ENCODE measurements at regions not wholly inside any gene's neighbourhood (a gene's known extent, or its start where the extent isn't known, plus 50 kb on each side); places are given as distances from the start of the nearest gene placed in this dataset.

DNA sequence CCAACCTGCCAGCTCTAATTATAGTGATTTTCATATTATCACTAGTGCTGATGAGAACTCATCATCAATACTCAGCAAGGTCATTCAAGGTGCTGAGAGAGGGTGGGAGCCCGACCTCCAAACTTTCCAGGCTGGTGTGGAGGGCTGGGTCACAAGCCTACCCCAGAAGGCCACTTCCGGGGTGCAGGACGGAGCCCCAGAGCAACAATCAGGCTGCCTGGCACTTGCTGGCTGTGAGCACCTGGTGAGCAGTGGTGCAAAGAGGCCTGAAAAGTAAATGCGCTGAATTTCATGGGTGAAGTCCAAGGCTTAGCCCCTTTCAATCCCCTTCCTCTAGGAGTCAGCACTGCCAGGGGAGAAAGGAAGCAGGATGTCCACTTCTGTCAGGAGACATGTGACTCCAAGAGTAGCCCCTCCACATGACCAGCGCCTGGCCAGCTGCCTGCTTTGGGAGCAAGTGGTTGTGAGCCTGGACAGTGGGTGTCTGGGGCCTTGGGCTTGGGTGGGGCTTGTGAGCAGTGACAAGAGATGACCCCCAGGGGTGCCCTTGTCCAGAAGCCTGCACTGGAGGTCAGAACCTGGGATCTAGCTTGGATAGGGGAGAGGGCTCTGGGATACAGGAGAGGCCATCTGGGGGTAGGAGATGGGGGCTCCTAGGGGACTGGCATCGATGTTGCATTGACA is 165.0 kb upstream of the TLE3 start:
- ChIA-PET POLR2A (no interaction called here), CTCF (no interaction called here), RAD21 (ENCODE audit: low non-redundant PET in 1 of 2, low total read pairs in 2 of 2, uncharacterized antibody in 2 of 2, unreplicated experiment in 2 of 2) (no interaction called here)
- no peak overlapping the region for H3K4me2 ChIP-seq (ENCODE audit: low read length)
- H3K9me2 ChIP-seq (ENCODE audit: insufficient read depth), result no peaks in the 10 kb centered on the region
- no peak overlapping the region for H3K4me3 ChIP-seq (replicated peaks in 1 of 2; ENCODE audit: low read depth in 1 of 2, low read length in 2 of 2)
- no TSS peak for BruUV-seq (replicated peaks)
- no peaks in the 10 kb centered on the region; the same call in 1 of the 2 replicates for H3K27me3 ChIP-seq (ENCODE audit: insufficient read depth, low read length)
- no peaks in the 10 kb centered on the region for H4K20me1 ChIP-seq (ENCODE audit: insufficient read depth)
- DNase-seq (ENCODE audit: low read depth, low spot score) (no peak), ATAC-seq (no peak)
- H3K36me3 ChIP-seq (ENCODE audit: control insufficient read depth in 1 of 2, insufficient read depth in 2 of 2, low read length in 2 of 2), result no peaks in the 10 kb centered on the region
- no peaks in the 10 kb centered on the region for H3K9me3 ChIP-seq (ENCODE audit: control insufficient read depth in 1 of 2, insufficient read depth in 1 of 2, low read depth in 1 of 2, low read length in 2 of 2)
- no peak for TF ChIP-seq JUND (IDR thresholded peaks at IDR 0.05)
- TF ChIP-seq EZH2 (IDR thresholded peaks at IDR 0.05), result no peak
- TF ChIP-seq RAD21 (IDR thresholded peaks at IDR 0.05; ENCODE audit: low read depth), result no peak
- TF ChIP-seq EZH2phosphoT487 (IDR thresholded peaks at IDR 0.05; ENCODE audit: borderline replicate concordance), result no peak
- no peak for TF ChIP-seq CBX3 (IDR thresholded peaks at IDR 0.05; ENCODE audit: low read depth)
- TF ChIP-seq, protein P1, sequence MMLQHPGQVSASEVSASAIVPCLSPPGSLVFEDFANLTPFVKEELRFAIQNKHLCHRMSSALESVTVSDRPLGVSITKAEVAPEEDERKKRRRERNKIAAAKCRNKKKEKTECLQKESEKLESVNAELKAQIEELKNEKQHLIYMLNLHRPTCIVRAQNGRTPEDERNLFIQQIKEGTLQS (IDR thresholded peaks at IDR 0.05), result no peak
- no peak for TF ChIP-seq FOSL1 (IDR thresholded peaks at IDR 0.05; ENCODE audit: low read depth)
- no peak for TF ChIP-seq ZFX (IDR thresholded peaks at IDR 0.05)
- no peak for TF ChIP-seq YY1 (IDR thresholded peaks at IDR 0.05; ENCODE audit: extremely low read depth, insufficient replicate concordance, low read depth, low read length)
- no peak for TF ChIP-seq EGR1 (IDR thresholded peaks at IDR 0.05; ENCODE audit: low read depth)
- TF ChIP-seq, protein P2, sequence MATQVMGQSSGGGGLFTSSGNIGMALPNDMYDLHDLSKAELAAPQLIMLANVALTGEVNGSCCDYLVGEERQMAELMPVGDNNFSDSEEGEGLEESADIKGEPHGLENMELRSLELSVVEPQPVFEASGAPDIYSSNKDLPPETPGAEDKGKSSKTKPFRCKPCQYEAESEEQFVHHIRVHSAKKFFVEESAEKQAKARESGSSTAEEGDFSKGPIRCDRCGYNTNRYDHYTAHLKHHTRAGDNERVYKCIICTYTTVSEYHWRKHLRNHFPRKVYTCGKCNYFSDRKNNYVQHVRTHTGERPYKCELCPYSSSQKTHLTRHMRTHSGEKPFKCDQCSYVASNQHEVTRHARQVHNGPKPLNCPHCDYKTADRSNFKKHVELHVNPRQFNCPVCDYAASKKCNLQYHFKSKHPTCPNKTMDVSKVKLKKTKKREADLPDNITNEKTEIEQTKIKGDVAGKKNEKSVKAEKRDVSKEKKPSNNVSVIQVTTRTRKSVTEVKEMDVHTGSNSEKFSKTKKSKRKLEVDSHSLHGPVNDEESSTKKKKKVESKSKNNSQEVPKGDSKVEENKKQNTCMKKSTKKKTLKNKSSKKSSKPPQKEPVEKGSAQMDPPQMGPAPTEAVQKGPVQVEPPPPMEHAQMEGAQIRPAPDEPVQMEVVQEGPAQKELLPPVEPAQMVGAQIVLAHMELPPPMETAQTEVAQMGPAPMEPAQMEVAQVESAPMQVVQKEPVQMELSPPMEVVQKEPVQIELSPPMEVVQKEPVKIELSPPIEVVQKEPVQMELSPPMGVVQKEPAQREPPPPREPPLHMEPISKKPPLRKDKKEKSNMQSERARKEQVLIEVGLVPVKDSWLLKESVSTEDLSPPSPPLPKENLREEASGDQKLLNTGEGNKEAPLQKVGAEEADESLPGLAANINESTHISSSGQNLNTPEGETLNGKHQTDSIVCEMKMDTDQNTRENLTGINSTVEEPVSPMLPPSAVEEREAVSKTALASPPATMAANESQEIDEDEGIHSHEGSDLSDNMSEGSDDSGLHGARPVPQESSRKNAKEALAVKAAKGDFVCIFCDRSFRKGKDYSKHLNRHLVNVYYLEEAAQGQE (IDR thresholded peaks at IDR 0.05; ENCODE audit: low read depth), result no peak
- TF ChIP-seq, protein P3, sequence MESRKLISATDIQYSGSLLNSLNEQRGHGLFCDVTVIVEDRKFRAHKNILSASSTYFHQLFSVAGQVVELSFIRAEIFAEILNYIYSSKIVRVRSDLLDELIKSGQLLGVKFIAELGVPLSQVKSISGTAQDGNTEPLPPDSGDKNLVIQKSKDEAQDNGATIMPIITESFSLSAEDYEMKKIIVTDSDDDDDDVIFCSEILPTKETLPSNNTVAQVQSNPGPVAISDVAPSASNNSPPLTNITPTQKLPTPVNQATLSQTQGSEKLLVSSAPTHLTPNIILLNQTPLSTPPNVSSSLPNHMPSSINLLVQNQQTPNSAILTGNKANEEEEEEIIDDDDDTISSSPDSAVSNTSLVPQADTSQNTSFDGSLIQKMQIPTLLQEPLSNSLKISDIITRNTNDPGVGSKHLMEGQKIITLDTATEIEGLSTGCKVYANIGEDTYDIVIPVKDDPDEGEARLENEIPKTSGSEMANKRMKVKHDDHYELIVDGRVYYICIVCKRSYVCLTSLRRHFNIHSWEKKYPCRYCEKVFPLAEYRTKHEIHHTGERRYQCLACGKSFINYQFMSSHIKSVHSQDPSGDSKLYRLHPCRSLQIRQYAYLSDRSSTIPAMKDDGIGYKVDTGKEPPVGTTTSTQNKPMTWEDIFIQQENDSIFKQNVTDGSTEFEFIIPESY (IDR thresholded peaks at IDR 0.05; ENCODE audit: extremely low read depth, insufficient replicate concordance, low read length), result no peak
- TF ChIP-seq ZNF274 (IDR thresholded peaks at IDR 0.05; ENCODE audit: low read depth, low read length), result no peak
- TF ChIP-seq, protein P4, sequence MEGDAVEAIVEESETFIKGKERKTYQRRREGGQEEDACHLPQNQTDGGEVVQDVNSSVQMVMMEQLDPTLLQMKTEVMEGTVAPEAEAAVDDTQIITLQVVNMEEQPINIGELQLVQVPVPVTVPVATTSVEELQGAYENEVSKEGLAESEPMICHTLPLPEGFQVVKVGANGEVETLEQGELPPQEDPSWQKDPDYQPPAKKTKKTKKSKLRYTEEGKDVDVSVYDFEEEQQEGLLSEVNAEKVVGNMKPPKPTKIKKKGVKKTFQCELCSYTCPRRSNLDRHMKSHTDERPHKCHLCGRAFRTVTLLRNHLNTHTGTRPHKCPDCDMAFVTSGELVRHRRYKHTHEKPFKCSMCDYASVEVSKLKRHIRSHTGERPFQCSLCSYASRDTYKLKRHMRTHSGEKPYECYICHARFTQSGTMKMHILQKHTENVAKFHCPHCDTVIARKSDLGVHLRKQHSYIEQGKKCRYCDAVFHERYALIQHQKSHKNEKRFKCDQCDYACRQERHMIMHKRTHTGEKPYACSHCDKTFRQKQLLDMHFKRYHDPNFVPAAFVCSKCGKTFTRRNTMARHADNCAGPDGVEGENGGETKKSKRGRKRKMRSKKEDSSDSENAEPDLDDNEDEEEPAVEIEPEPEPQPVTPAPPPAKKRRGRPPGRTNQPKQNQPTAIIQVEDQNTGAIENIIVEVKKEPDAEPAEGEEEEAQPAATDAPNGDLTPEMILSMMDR (IDR thresholded peaks at IDR 0.05 in 2 of 3, conservative IDR thresholded peaks at IDR 0.05 in 1 of 3; ENCODE audit: borderline replicate concordance in 1 of 3, insufficient read depth in 1 of 3, low read depth in 2 of 3, low read length in 2 of 3), result no peak
- no peak for TF ChIP-seq POLR2A (IDR thresholded peaks at IDR 0.05; ENCODE audit: borderline replicate concordance, extremely low read depth, insufficient read depth, insufficient read length)
- no peak for TF ChIP-seq SRF (IDR thresholded peaks at IDR 0.05; ENCODE audit: low read depth)
- TF ChIP-seq SP1 (IDR thresholded peaks at IDR 0.05; ENCODE audit: low read depth), result no peak
- TF ChIP-seq ELF1 (IDR thresholded peaks at IDR 0.05; ENCODE audit: borderline replicate concordance, low read depth), result no peak
- H3K9ac ChIP-seq (ENCODE audit: low read length), result no peak overlapping the region
- H3K4me1 ChIP-seq (ENCODE audit: control insufficient read depth in 1 of 2, insufficient read depth in 2 of 2, low read length in 2 of 2), result peaks cover 0 to 4% of the 10 kb centered on the region in 2 experiments; a peak in 2 of 4 replicates
- intact Hi-C loops (cut with micrococcal nuclease), result no loop called here
- H2AFZ ChIP-seq (ENCODE audit: low read depth, low read length, poor library complexity, severe bottlenecking), result no peak overlapping the region
- no peaks in the 10 kb centered on the region for H3K79me2 ChIP-seq (ENCODE audit: insufficient read depth, low read length)
- H3K27ac ChIP-seq (ENCODE audit: low read depth, low read length), result no peak overlapping the region
